ENCODE measurements at regions not wholly inside any gene's neighbourhood (a gene's known extent, or its start where the extent isn't known, plus 50 kb on each side); places are given as distances from the start of the nearest gene placed in this dataset.
"Not testable (repeated sequence)": the region's sequence is repeated elsewhere in the genome, so short reads cannot be mapped to it uniquely, and the experiment has no call there.

DNA sequence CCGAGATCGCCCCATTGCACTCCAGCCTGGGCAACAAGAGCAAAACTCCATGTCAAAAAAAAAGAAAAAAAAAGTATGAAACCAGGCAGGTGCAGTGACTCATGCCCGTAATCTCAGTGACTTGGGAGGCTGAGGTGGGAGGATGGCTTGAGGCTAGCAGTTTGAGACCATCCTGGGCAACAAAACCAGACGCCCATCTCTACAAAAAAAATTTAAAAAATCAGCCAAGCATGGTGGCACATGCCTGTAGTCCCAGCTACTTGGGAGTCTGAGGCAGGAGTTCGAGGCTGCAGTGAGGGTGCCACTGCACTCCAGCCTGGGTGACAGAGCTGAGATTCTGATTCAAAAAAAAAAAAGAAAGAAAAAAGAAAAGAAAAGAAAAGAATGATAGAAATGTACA is 277.8 kb downstream of the MYCN start:
- POLR2A ChIA-PET = no interaction called here

DNA sequence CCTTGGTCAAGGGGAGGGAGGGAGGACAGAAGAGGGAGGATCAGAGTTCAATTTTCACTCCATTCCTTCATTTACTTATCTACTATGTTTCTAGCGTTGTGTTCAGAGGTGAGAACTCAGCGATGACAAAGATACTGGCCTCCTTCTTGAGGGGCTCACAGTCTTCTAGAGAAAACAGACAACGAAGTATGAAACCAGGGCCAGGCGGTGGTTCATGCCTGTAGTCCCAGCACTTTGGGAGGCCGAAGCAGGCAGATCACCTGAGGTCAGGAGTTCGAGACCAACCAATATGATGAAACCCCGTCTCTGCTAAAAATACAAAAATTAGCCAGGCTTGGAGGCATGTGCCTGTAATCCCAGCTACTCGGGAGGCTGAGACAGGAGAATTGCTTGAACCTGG is 277.4 kb downstream of the MYCN start:
- H3K4me3 ChIP-seq (ENCODE audit: low read length); H3K27ac Mint-ChIP-seq; H3K9me3 Mint-ChIP-seq; POLR2A ChIA-PET; H3K36me3 ChIP-seq (ENCODE audit: insufficient read depth, low read length); H3K9me3 ChIP-seq (ENCODE audit: control insufficient read depth in 1 of 2, insufficient read depth in 1 of 2, low read length in 2 of 2); H3K4me1 Mint-ChIP-seq (ENCODE audit: low read depth); H3K27me3 ChIP-seq (ENCODE audit: control insufficient read depth in 1 of 2, insufficient read depth in 2 of 2, low read length in 2 of 2); ATAC-seq (ENCODE audit: poor library complexity); CTCF ChIA-PET; H3K27ac ChIP-seq (ENCODE audit: low read depth in 1 of 2, low read length in 2 of 2); H3K27me3 Mint-ChIP-seq; H3K4me3 Mint-ChIP-seq; H3K4me1 ChIP-seq (ENCODE audit: insufficient read depth, low read length); H3K36me3 Mint-ChIP-seq (ENCODE audit: low read depth); DNase-seq: not testable (repeated sequence)
- intact Hi-C loops (cut with DNase I, micrococcal nuclease) = loop anchor here in 1 of 2 experiments (10.0 kb wide), 1 partner anchor 283 kb away; no protein-coding TSS in a partner anchor

More for the DNA sequence above, 277.8 kb downstream of the MYCN start:
- Histone ChIP-seq H3K4me1 (ENCODE audit: insufficient read depth, low read length) (no peaks in the 10 kb centered on the region), H3K9me3 (ENCODE audit: control insufficient read depth in 1 of 2, insufficient read depth in 1 of 2, low read length in 2 of 2) (peaks cover 0 to 5% of the 10 kb centered on the region in 2 experiments), H3K4me3 (ENCODE audit: low read length) (no peak overlapping the region), H3K27ac (ENCODE audit: low read depth in 1 of 2, low read length in 2 of 2) (no peak overlapping the region), H3K36me3 (ENCODE audit: insufficient read depth, low read length) (no peaks in the 10 kb centered on the region), H3K27me3 (ENCODE audit: control insufficient read depth in 1 of 2, insufficient read depth in 2 of 2, low read length in 2 of 2) (no peaks in the 10 kb centered on the region)
- H3K4me1 Mint-ChIP-seq (ENCODE audit: low read depth) = no peaks in the 10 kb centered on the region
- H3K36me3 Mint-ChIP-seq (ENCODE audit: low read depth) = no peaks in the 10 kb centered on the region
- H3K27ac Mint-ChIP-seq = no peak overlapping the region
- H3K9me3 Mint-ChIP-seq = no peaks in the 10 kb centered on the region
- ATAC-seq (ENCODE audit: poor library complexity) (no peak), DNase-seq (no peak)
- TF ChIP-seq, protein P1, sequence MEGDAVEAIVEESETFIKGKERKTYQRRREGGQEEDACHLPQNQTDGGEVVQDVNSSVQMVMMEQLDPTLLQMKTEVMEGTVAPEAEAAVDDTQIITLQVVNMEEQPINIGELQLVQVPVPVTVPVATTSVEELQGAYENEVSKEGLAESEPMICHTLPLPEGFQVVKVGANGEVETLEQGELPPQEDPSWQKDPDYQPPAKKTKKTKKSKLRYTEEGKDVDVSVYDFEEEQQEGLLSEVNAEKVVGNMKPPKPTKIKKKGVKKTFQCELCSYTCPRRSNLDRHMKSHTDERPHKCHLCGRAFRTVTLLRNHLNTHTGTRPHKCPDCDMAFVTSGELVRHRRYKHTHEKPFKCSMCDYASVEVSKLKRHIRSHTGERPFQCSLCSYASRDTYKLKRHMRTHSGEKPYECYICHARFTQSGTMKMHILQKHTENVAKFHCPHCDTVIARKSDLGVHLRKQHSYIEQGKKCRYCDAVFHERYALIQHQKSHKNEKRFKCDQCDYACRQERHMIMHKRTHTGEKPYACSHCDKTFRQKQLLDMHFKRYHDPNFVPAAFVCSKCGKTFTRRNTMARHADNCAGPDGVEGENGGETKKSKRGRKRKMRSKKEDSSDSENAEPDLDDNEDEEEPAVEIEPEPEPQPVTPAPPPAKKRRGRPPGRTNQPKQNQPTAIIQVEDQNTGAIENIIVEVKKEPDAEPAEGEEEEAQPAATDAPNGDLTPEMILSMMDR (IDR thresholded peaks at IDR 0.05) = no peak
- no peak overlapping the region for H3K4me3 Mint-ChIP-seq
- no peaks in the 10 kb centered on the region for H3K27me3 Mint-ChIP-seq
- intact Hi-C loops (cut with DNase I, micrococcal nuclease) = loop anchor here in 1 of 2 experiments (10.0 kb wide), 1 partner anchor 283 kb away; no protein-coding TSS in a partner anchor
- CTCF ChIA-PET = no interaction called here

DNA sequence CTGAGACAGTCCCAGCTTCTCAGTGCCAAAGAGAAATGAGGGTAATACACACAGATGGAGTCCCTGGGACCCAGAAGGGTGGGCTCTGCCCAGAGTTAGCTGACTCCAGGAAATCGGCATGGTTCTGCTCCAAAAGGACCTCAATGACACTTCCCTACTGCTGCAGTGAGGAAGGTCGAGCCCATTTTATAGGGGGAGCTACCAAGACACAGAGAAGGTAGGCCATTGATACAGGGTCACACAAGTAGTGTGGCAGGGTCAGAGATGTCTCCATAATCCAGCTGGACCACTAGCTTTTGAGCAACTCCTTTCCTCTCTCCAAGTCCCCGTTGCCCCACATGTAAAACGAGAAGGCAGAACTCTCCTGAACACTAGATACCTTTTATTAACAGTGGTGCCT is 276.9 kb downstream of the MYCN start:
- no peaks in the 10 kb centered on the region for H3K4me1 Mint-ChIP-seq (ENCODE audit: low read depth)

More for the DNA sequence above, 276.9 kb downstream of the MYCN start:
- Mint-ChIP-seq H3K27ac (no peak overlapping the region), H3K36me3 (ENCODE audit: low read depth) (no peaks in the 10 kb centered on the region), H3K4me3 (no peak overlapping the region), H3K27me3 (no peaks in the 10 kb centered on the region), H3K9me3 (no peaks in the 10 kb centered on the region)
- Histone ChIP-seq H3K9me3 (ENCODE audit: control insufficient read depth in 1 of 2, insufficient read depth in 1 of 2, low read length in 2 of 2) (peaks cover 0 to 5% of the 10 kb centered on the region in 2 experiments), H3K4me1 (ENCODE audit: insufficient read depth, low read length) (no peaks in the 10 kb centered on the region), H3K27me3 (ENCODE audit: control insufficient read depth in 1 of 2, insufficient read depth in 2 of 2, low read length in 2 of 2) (no peaks in the 10 kb centered on the region), H3K4me3 (ENCODE audit: low read length) (no peak overlapping the region), H3K27ac (ENCODE audit: low read depth in 1 of 2, low read length in 2 of 2) (no peak overlapping the region), H3K36me3 (ENCODE audit: insufficient read depth, low read length) (no peaks in the 10 kb centered on the region)
- TF ChIP-seq, protein P1 (IDR thresholded peaks at IDR 0.05) = no peak
- POLR2A ChIA-PET = no interaction called here
- no peak for DNase-seq
- no peak for ATAC-seq (ENCODE audit: poor library complexity)
- intact Hi-C loops (cut with DNase I, micrococcal nuclease) = loop anchor here in 1 of 2 experiments (10.0 kb wide), 1 partner anchor 282 kb away; no protein-coding TSS in a partner anchor
- CTCF ChIA-PET = no interaction called here
